Hippocampal formation (tissue), 2 donors: ENCODE measurements at regions not wholly inside any gene's neighbourhood (a gene's known extent, or its start where the extent isn't known, plus 50 kb on each side); places are given as distances from the start of the nearest gene placed in this dataset.
"Not testable (repeated sequence)": the region's sequence is repeated elsewhere in the genome, so short reads cannot be mapped to it uniquely, and the experiment has no call there.

Source experiments
- DNase-seq, 2 donors: peaks; one replicate each; lab custom pipeline; 2025; lab: John Stamatoyannopoulos, UW

- no peak for DNase-seq
These were observed 1430.1 kb upstream of the SEL1L start for GRCh38 chr14:82963756-82964155.

DNA sequence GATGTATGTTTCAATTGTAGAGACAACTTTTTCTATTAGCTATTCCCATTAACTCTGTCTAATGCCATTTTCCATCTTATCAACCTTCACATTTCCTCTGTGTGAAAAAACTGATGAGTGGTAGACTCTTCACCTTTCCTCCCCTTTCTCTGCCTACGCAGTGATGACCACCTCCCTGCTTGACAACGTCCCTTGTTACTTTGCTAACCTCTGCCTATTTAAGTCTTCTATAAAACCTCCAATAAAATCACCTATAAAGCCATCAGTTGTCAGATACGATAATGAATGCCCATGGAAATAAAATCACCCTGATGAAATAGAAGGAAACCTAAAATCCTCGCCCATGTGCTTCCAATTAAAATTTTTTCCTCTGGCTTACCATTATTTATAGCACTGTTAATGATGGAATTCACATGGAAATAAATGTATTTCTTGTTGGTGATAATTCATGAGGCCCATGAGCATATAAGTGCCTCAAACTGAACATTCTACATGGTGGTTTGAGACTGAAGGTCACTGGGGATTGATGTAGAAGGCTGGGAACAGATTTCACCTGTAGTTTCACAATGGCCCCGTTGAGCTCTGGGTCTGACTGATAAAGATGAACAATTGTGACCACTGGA is 1454.0 kb upstream of the SEL1L start:
- no peak for DNase-seq

- DNase-seq = not testable (repeated sequence)
These were observed 1460.9 kb upstream of the SEL1L start for GRCh38 chr14:82994547-82994946.

DNA sequence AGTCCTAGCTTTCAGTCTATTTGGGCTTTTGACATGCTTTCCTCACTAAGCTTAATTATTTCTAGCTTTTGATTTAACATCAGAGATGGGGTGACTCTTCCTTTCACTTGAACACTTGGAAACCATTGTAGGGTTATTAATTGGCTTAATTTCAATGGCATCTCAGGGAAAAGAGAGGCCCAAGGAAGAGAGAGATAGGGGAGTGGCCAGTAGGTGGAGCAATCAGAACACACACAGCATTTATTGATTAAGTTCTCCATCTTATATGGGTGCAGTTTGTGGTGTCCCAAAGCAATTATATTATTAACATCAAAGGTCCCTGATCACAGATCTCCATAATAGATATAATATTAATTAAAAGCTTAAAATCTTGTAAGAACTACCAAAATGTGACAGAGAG is 1466.1 kb upstream of the SEL1L start:
- no peak for DNase-seq

- no peak for DNase-seq
These were observed 1470.9 kb upstream of the SEL1L start for GRCh38 chr14:83004456-83005006.

DNA sequence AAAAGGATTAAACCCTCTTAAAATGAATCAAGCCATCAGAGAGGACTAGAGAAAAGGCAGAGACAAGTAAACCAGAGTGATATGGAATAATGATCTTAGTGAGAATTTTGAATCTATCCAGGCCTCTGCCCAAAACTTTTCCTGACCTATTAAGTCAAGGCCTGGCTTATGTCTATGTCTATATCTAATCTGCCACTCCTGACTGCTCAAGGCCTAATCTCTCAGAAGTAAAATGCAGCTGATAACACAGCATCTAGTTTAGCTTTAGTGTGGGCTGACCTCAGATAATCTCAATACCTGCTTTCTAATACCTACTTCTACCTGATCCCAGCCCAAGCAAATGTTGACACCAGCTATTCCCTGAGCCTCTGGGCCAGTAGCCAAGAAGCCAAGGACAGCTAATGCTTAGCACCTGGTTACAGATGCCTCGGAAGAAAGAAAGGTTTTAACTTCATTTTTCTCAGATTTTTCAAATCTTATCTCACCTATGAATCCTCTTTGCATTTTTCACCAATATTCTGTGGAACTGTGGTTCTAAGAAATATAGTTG is 1472.5 kb upstream of the SEL1L start:
- DNase-seq = no peak

GRCh38 chr14:83007052-83007451 is 1473.4 kb upstream of the SEL1L start:
- not testable (repeated sequence) for DNase-seq

- DNase-seq = no peak
These were observed 1474.1 kb upstream of the SEL1L start for GRCh38 chr14:83007641-83008225.

DNA sequence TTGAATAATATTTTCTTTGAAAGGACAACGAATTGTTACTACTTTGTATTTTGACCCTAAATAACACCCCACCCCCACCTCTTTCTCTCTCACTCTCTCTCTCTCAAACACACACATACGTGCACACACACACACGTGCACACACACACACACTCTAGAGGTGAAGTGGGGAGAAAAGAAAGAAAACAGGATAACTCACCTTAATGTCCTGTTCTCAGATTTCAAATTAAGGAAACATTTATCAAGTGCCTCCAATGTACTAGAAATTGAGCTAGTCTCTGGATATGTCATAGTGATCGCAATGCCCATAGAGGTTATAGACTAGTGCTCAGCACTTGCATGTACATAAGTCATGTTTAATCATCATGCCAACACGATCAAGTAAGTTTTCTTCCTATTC is 1483.6 kb upstream of the SEL1L start:
- DNase-seq = no peak

DNA sequence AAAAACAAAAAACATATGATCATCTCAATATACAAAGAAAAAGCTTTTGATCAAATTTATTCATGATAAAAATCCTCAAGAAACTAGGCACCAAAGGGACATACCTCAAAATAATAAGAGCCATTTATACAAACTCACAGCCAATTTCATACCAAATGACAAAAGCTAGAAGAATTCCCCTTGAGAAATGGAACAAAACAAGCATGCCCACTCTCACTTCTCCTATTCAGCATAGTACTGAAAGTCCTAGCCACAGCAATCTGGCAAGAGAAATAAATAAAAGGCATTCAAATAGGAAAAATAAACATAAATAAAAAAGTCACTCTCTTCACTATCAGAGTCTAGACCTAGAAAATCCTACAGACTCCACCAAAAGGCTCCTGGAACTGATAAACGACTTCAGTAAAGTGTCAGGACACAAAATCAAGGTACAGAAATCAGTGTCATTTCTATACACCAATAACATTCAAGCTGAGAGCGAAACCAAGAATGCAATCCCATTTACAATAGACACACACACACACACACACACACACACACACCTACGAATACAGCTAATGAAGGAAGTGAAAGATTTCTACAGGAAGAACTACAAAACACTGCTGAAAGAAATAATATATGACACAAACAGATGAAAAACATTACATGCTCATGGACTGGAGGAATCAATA is 1486.2 kb upstream of the SEL1L start:
- no peak for DNase-seq

GRCh38 chr14:83021323-83021722 is 1487.7 kb upstream of the SEL1L start:
- no peak for DNase-seq

DNA sequence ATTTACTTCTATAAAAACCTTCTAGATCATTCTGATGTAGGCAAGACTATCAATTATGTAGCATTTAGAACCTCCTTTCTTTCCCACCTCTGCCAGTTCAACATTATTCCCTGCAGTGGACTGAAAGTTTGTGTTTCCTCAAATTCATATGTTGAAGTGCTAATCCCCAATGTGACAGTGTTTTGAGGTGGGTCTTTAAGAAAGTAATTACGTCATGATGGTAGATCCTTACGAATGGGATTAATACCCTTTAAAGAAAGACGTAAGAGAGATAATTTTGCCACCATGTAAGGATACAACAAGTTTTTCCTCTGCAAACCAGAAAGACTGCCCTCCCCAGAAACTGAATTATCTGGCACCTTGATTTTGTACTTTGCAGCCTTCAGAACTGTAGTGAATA is 1489.7 kb upstream of the SEL1L start:
- no peak for DNase-seq

GRCh38 chr14:83041224-83041623 is 1507.6 kb upstream of the SEL1L start:
- no peak for DNase-seq

DNA sequence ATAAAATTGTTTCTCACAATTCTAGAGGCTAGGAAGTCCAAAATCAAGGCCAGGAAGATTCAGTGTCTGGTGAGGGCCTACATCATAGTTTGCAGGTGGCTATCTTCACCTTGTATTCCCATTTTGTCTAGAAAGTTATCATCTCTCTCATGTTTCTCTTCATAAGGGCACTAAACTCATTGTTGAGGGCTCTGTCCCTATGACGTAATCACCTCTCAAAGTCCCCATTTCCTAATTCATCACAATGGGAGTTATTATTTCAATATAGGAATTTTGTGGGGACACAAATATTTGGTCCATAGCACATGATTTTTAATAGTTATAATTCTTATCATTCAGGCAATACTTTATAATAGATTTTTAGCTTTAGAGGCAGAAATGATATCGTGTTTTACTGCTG is 1509.2 kb upstream of the SEL1L start:
- no peak for DNase-seq

DNA sequence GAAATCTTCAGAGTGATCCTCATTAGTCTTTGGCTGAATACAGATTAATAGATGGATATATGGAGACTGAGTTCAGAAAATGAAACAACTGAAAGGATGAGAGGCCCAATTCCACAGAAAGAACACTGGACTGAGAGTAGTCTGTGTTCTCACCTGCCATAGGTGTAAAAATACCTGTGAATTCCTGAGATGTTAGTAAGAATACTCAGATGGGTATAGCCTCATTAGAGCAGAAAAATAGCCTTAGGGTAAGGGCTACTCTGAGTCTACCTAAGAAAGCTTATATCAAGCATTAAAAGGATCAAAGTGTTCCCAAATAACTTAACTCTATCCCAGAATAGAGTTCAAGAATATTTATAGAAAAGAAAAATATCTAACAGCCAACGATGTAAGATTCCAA is 1510.3 kb upstream of the SEL1L start:
- no peak for DNase-seq

- no peak for DNase-seq
These were observed 1513.6 kb upstream of the SEL1L start for GRCh38 chr14:83047059-83047830.

DNA sequence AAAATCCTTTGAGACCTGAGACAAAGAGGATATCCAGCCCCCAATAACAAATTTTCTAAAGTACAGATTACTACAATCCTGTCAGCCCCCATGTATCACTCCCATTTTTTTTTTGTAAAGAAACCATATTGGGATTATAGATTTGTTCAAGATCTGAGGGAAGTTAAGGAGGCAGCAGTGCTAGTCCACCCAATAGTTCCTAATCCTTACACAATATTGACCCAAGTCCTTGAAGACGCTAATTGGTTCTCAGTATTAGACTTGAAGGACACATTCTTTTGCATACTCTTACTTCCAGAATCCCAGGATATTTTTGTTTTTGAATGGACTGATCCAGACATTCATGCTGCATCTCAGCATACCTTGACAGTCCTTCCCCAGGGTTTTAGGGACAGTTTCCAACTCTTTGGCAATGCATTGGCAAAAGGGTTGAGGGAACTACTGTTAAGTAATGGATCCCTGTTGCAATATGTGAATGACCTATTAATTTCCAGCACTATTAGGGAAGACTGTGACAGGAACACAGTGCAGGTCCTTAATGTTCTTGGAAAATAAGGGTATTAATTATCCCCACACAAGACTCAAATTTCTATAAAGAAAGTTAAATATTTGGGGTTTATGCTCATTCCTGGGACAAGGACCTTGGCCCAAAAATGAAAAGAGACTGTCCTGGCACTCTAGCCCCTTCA is 1519.5 kb upstream of the SEL1L start:
- DNase-seq = no peak

DNA sequence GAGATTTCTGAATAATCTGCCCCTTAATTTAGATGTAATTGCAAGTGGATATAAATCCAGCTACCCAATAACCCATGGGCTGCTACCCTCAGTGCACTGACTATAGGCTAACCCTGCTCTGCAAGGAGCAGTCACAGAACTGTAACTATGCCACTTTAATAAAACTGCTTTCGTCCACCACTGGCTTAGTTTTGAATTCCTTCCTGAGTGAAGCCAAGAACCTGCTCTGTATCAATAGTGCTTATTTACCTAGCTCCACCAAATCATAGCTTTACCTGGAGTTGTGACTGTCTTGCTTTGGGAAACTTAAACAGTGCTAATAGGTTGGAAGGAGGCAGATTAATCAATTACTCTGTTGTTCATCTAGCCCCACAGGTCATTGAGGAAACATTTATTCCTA is 1524.4 kb upstream of the SEL1L start:
- no peak for DNase-seq

- DNase-seq = no peak
These were observed 1538.3 kb upstream of the SEL1L start for GRCh38 chr14:83071888-83072501.

- no peak for DNase-seq
These were observed 1551.5 kb upstream of the SEL1L start for GRCh38 chr14:83085136-83085535.

- DNase-seq = no peak
These were observed 1552.1 kb upstream of the SEL1L start for GRCh38 chr14:83085725-83086124.
